Smooth muscle cell (in vitro differentiated cells): ENCODE measurements at regions not wholly inside any gene's neighbourhood (a gene's known extent, or its start where the extent isn't known, plus 50 kb on each side); places are given as distances from the start of the nearest gene placed in this dataset.

ENCODE experiments used
- DNase-seq: peaks from one replicate; lab custom pipeline; 2025; ENCODE audit not compliant: unreplicated experiment; lab: John Stamatoyannopoulos, UW
- H2AFZ ChIP-seq: fragments of 200-600 bp; sonication (generic); 2 replicates; pipeline ENCODE4 v1.6.0; 2016; ENCODE audit warnings: antibody characterized with exemption, low read depth, mild to moderate bottlenecking
- H3F3A ChIP-seq: fragments of 200-600 bp; sonication (generic); 2 replicates; pipeline ENCODE4 v1.6.0; 2017; ENCODE audit warnings: antibody characterized with exemption, low read depth
- H3K27ac ChIP-seq: fragments of 200-600 bp; sonication (generic); 2 replicates; pipeline ENCODE4 v1.5.1; 2016; ENCODE audit warnings: low read depth, mild to moderate bottlenecking
- H3K27me3 ChIP-seq: fragments of 200-600 bp; sonication (generic); 2 replicates; pipeline ENCODE4 v1.6.1; 2016; ENCODE audit warnings: low read depth, mild to moderate bottlenecking
- H3K36me3 ChIP-seq: fragments of 200-600 bp; sonication (generic); 2 replicates; pipeline ENCODE4 v1.5.1; 2016; ENCODE audit warnings: low read depth
- H3K4me1 ChIP-seq: fragments of 200-600 bp; sonication (generic); 2 replicates; pipeline ENCODE4 v1.5.1; 2016; ENCODE audit warnings: low read depth
- H3K4me2 ChIP-seq: fragments of 200-600 bp; sonication (generic); 2 replicates; pipeline ENCODE4 v1.6.0; 2016; ENCODE audit warnings: mild to moderate bottlenecking
- H3K4me3 ChIP-seq: fragments of 200-600 bp; sonication (generic); 2 replicates; pipeline ENCODE4 v1.5.1; 2016; ENCODE audit warnings: mild to moderate bottlenecking
- H3K79me2 ChIP-seq: fragments of 200-600 bp; sonication (generic); 2 replicates; pipeline ENCODE4 v1.6.0; 2016; ENCODE audit warnings: low read depth, mild to moderate bottlenecking
- H3K9ac ChIP-seq: fragments of 200-600 bp; sonication (generic); 2 replicates; pipeline ENCODE4 v1.6.0; 2016; ENCODE audit warnings: low read depth
- H3K9me3 ChIP-seq: fragments of 200-600 bp; sonication (generic); replicated peaks from 2 replicates; pipeline ENCODE4 v1.5.1; 2016; ENCODE audit warnings: low read depth
- H4K20me1 ChIP-seq: fragments of 200-600 bp; sonication (generic); 2 replicates; pipeline ENCODE4 v1.6.0; 2016; ENCODE audit warnings: low read depth
- CTCF ChIP-seq: fragments of 200-600 bp; sonication (generic); IDR thresholded peaks from 2 replicates; pipeline ENCODE4 v1.5.1; 2017; ENCODE audit warnings: borderline replicate concordance, mild to moderate bottlenecking, antibody characterized with exemption; ENCODE audit not compliant: insufficient read depth, poor library complexity, severe bottlenecking
- WGBS: methylation state at CpG from one replicate; pipeline ENCODE4 v1.1.7; 2016; ENCODE audit warnings: low lambda C conversion rate; 5-methylcytosine and 5-hydroxymethylcytosine counted together

- H3K4me2 ChIP-seq: no peak overlapping the region
- H3K36me3 ChIP-seq: no peaks in the 10 kb centered on the region
- H3K27me3 ChIP-seq: peaks cover 45% of the 10 kb centered on the region
- DNase-seq: no peak
- no peak for TF ChIP-seq CTCF
- no peak overlapping the region for H3K9ac ChIP-seq
- no peaks in the 10 kb centered on the region for H3K79me2 ChIP-seq
- no peaks in the 10 kb centered on the region for H3K4me1 ChIP-seq
- no peak overlapping the region for H2AFZ ChIP-seq
- H3K9me3 ChIP-seq: no peaks in the 10 kb centered on the region
- H3K4me3 ChIP-seq: no peak overlapping the region
- no peaks in the 10 kb centered on the region for H3F3A ChIP-seq
- H3K27ac ChIP-seq: no peak overlapping the region
- H4K20me1 ChIP-seq: no peaks in the 10 kb centered on the region
- WGBS: 46% methylated on average over 2 of the region's 2 CpGs
These were observed 136.0 kb upstream of the IRX3 start for GRCh38 chr16:54422569-54422978.

- H3K9me3 ChIP-seq: no peaks in the 10 kb centered on the region
- H3K27ac ChIP-seq: no peak overlapping the region
- H2AFZ ChIP-seq: no peak overlapping the region
- no peaks in the 10 kb centered on the region for H3K36me3 ChIP-seq
- TF ChIP-seq CTCF: no peak
- no peaks in the 10 kb centered on the region for H3K79me2 ChIP-seq
- 82% methylated on average over 3 of the region's 3 CpGs for WGBS
- no peaks in the 10 kb centered on the region for H3K4me1 ChIP-seq
- H3F3A ChIP-seq: no peaks in the 10 kb centered on the region
- no peak overlapping the region for H3K4me2 ChIP-seq
- no peak for DNase-seq
- H3K27me3 ChIP-seq: peaks cover 40% of the 10 kb centered on the region
- no peaks in the 10 kb centered on the region for H4K20me1 ChIP-seq
- H3K4me3 ChIP-seq: no peak overlapping the region
- no peak overlapping the region for H3K9ac ChIP-seq
These were observed 135.6 kb upstream of the IRX3 start for GRCh38 chr16:54422159-54422558.

- Histone ChIP-seq H3K27ac (no peak overlapping the region), H3K4me2 (no peak overlapping the region), H3K79me2 (no peaks in the 10 kb centered on the region), H3K9ac (no peak overlapping the region), H3K27me3 (peaks cover 31% of the 10 kb centered on the region), H2AFZ (no peak overlapping the region), H3F3A (no peaks in the 10 kb centered on the region), H3K9me3 (no peaks in the 10 kb centered on the region), H3K4me1 (no peaks in the 10 kb centered on the region), H3K36me3 (no peaks in the 10 kb centered on the region), H3K4me3 (no peak overlapping the region), H4K20me1 (no peaks in the 10 kb centered on the region)
- 92% methylated on average over 1 of the region's 1 CpG for WGBS
- no peak for DNase-seq
- TF ChIP-seq CTCF: no peak
These were observed 134.6 kb upstream of the IRX3 start for GRCh38 chr16:54421220-54421619.

GRCh38 chr16:54418903-54419302, 132.3 kb upstream of the IRX3 start:
- Histone ChIP-seq H3K27me3 (peaks cover 28% of the 10 kb centered on the region), H3K9ac (no peak overlapping the region), H3K27ac (no peak overlapping the region), H3K4me3 (no peak overlapping the region), H3K4me1 (no peaks in the 10 kb centered on the region), H3K36me3 (no peaks in the 10 kb centered on the region), H3K4me2 (no peak overlapping the region), H3F3A (no peaks in the 10 kb centered on the region), H2AFZ (no peak overlapping the region), H3K79me2 (no peaks in the 10 kb centered on the region), H3K9me3 (no peaks in the 10 kb centered on the region), H4K20me1 (no peaks in the 10 kb centered on the region)
- no peak for TF ChIP-seq CTCF
- DNase-seq: no peak
- WGBS: 86% methylated on average over 3 of the region's 3 CpGs
